H1 (cell line): ENCODE measurements at regions not wholly inside any gene's neighbourhood (a gene's known extent, or its start where the extent isn't known, plus 50 kb on each side); places are given as distances from the start of the nearest gene placed in this dataset.

Experiments used
- BRCA1 ChIP-seq: IDR thresholded peaks from 2 replicates; pipeline ENCODE4 v1.6.1; 2012; ENCODE audit warnings: low read depth, low read length, improper control_type of control experiment
- CHD1 ChIP-seq: IDR thresholded peaks from 2 replicates; pipeline ENCODE4 v1.6.1; 2012; ENCODE audit warnings: low read depth, low read length, improper control_type of control experiment
- POLR2A ChIP-seq, 2 experiments: IDR thresholded peaks; 1 replicate in 1 of 2; 2 replicates in 1 of 2; pipeline ENCODE4 v1.6.1; 2011; ENCODE audit warnings: low read depth in 2 of 2, low read length in 2 of 2, mild to moderate bottlenecking in 2 of 2; ENCODE audit errors: control extremely low read depth in 1 of 2
- RFX5 ChIP-seq: IDR thresholded peaks from 2 replicates; pipeline ENCODE4 v1.6.1; 2011; ENCODE audit warnings: low read depth, low read length, improper control_type of control experiment, borderline replicate concordance
- TCF12 ChIP-seq: IDR thresholded peaks from 2 replicates; pipeline ENCODE4 v1.6.1; 2011; ENCODE audit warnings: low read depth, mild to moderate bottlenecking, low read length

- TF ChIP-seq BRCA1 (no peak), POLR2A (IDR thresholded peaks at IDR 0.05; ENCODE audit: control extremely low read depth in 1 of 2, low read depth in 2 of 2, low read length in 2 of 2) (no peak), CHD1 (no peak), TCF12 (no peak), RFX5 (no peak)
Measured at GRCh38 chr6:93679836-93680235, 260.5 kb upstream of the EPHA7 start.
